HG03457 (cell line): ENCODE measurements at regions not wholly inside any gene's neighbourhood (a gene's known extent, or its start where the extent isn't known, plus 50 kb on each side); places are given as distances from the start of the nearest gene placed in this dataset.
A peak's percentile ranks its signal among the peaks of the same experiment; 100 is the strongest.

Experiments
- ATAC-seq: cut with Tn5 transposase; IDR thresholded peaks from one replicate; pipeline ENCODE4 v1.9.1; 2021; ENCODE audit warnings: moderate number of reproducible peaks; ENCODE audit not compliant: unreplicated experiment

- ATAC-seq: no peak
Measured at GRCh38 chrY:8994001-8994400, 343.3 kb upstream of the TSPY4 start.

GRCh38 chrY:9001231-9001630 lies 336.0 kb upstream of the TSPY4 start:
- ATAC-seq: no peak

DNA sequence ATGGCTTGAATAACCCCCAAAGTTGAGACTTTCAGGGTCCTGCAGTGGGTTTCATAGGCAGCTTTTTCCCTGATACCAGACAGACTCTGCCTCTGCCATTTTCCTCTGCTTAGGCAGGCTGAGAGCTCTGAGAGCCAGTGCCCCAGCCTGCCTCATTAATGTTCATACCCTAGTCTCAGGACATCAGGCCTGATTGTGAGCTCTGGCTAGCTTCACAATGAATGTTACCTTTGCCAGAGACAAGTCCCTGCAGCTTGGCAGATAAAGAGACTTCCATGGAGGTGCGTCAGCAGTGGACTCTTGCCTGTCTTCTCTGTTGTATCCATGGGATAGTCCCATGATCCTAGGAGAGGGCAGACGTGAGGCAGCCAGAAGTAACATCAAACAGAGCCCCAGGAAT lies 333.5 kb upstream of the TSPY4 start:
- no peak for ATAC-seq

DNA sequence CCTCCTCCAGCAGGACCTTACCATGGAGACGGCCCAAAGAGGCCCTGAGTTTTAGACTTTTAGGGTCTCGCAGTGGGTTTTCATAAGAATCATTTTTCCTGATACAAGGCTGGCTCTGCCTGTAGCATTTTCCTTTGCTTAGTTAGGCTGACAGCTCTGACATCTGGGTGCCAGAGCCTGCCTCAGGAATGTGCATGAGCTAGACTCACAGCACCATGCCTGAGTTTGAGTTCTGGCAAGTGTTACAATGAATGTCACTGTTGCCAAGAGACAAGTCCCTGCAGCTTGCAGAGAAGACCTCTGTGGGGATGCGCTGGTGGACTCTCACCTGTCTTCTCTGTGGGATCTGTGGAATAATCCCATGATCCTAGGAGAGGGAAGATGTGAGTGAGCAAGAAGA lies 328.6 kb upstream of the TSPY4 start:
- ATAC-seq: no peak

DNA sequence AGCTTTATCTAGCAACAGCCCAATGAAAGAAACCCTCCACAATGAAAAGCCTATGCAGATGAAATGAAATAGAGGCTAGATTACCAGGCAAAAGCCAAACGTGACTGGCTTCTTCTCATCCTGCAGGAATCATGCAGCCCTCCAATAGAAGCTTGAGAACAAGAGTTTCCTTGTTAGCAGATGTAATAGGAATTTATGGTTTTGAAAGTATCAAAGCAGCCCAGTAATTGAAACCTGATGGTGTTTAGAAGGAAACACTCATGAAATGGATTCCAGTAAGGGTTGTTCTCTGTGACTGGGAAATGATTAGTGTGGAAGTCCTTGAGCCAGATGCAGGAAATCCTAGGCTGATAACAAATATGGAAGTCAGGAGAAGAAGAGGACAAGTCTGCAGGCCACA lies 320.3 kb upstream of the TSPY4 start:
- ATAC-seq: no peak

DNA sequence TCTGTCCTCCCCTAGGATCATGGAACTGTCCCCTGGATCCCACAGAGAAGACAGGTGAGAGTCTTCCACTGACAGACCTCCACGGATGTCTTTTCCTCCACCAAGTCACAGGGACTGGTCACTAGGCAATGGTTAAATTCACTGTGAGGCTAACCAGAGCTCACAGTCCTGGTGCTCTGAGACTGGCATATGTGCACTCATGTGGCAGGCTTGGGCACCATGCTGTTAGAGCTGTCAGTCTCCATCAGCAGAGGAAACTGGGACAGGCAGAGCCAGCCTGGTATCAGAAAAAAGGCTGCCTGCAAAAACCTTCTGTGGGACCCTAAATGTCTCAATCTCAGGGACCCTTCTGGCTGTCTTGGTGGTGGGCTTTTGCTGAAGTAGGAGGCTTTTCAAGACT lies 318.9 kb upstream of the TSPY4 start:
- no peak for ATAC-seq

GRCh38 chrY:9027729-9028375 lies 309.4 kb upstream of the TSPY4 start:
- no peak for ATAC-seq

GRCh38 chrY:9029929-9030328 lies 307.3 kb upstream of the TSPY4 start:
- ATAC-seq: no peak

- ATAC-seq: peak; percentile 64
Measured at GRCh38 chrY:9034217-9034616, 303.0 kb upstream of the TSPY4 start.

DNA sequence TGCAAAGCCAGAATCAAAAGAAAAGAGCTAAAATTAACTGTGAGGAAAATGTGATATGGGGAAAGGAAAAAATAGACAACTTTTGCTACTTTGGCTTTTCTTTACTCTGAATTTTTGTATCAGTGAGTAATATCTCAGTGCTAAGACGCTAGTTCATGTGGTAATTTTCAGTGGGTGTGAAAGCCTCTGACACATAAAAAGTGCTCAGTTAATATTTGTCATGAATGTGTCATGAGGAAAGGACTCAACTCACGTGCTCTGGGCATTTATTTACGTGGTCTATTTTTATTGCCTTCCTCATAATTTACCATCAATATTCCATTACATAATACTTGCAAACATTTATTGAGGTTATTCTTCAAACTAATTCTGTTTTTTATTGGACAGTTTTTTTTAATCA lies 302.0 kb upstream of the TSPY4 start:
- no peak for ATAC-seq

- ATAC-seq: no peak
Measured at GRCh38 chrY:9041474-9041873, 295.8 kb upstream of the TSPY4 start.
